ENCODE measurements at regions not wholly inside any gene's neighbourhood (a gene's known extent, or its start where the extent isn't known, plus 50 kb on each side); places are given as distances from the start of the nearest gene placed in this dataset.

DNA sequence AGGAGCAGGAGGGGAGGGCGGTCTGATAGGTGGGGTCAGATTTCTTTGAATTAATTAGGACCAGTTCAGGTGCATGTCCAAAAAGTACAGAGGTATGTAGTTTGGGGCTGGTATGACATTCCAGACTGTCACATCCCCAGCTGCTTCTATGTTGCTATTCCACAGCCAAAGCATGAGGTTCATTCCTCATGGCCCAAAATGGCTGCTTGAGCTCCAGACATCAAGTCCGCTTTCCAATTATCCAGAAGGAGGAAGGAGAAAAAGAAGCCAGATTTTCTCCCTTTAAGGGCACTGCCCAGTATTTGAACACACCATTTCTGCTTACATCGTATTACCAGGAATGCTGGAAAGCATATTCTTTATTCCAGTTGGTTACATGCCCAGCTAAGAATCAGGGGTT, 58.0 kb upstream of the CD82 start:
- CTCF ChIA-PET = no interaction called here
- H3K27ac ChIP-seq = no peak overlapping the region
- H3K4me1 ChIP-seq (replicated peaks; ENCODE audit: insufficient read depth) = no peaks in the 10 kb centered on the region
- H4K20me1 ChIP-seq (ENCODE audit: insufficient read depth) = no peaks in the 10 kb centered on the region
- H3K9me3 ChIP-seq (ENCODE audit: insufficient read depth, low read depth) = no peaks in the 10 kb centered on the region
- intact Hi-C loops (cut with micrococcal nuclease; ENCODE audit: unreplicated experiment) = no loop called here
- H3K79me2 ChIP-seq (ENCODE audit: low read depth) = no peaks in the 10 kb centered on the region
- no TSS peak for BruUV-seq (replicated peaks)
- H3F3A ChIP-seq (ENCODE audit: insufficient read depth, low read depth) = no peaks in the 10 kb centered on the region
- no peak overlapping the region for H3K4me2 ChIP-seq
- H2AFZ ChIP-seq = no peak overlapping the region
- TF ChIP-seq CTCF (conservative IDR thresholded peaks at IDR 0.05) = no peak
- no peak for TF ChIP-seq EZH2 (IDR thresholded peaks at IDR 0.05; ENCODE audit: low read depth)
- POLR2A ChIA-PET (ENCODE audit: unreplicated experiment) = no interaction called here
- no peaks in the 10 kb centered on the region for H3K9me2 ChIP-seq (ENCODE audit: insufficient read depth)
- no peak overlapping the region for H3K4me3 ChIP-seq
- H3K36me3 ChIP-seq (ENCODE audit: low read depth) = no peaks in the 10 kb centered on the region
- peaks cover 64% of the 10 kb centered on the region for H3K27me3 ChIP-seq (ENCODE audit: insufficient read depth, low read depth)
- no peak for DNase-seq

DNA sequence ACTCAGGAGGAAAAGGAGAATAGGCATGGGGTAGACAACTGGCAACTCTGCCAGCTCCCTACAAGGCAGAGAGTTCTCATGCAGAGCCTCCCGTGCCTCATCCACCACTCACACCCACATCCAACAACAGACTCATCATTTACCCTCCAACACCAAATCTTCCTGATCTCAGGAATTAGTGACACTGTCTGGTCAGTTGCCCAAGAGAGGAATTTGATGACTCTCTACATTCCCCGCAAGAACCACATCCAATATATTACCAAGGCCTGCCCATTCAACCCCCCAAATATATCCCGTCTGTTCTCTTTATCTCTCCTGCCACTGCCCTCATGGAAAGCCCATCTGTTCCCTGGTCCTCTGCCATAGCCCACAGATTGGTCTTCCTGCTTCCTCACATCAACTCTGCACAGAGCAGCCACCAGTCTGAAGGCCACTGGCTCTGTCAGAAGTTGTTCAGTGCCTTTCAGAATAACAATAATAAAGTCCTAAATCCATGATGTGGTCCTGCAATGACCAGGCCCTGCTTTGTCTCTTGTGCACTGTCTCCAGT, 57.5 kb upstream of the CD82 start:
- Histone ChIP-seq H3K79me2 (ENCODE audit: low read depth) (no peaks in the 10 kb centered on the region), H3K27ac (no peak overlapping the region), H3K9me2 (ENCODE audit: insufficient read depth) (no peaks in the 10 kb centered on the region), H3K36me3 (ENCODE audit: low read depth) (no peaks in the 10 kb centered on the region), H2AFZ (no peak overlapping the region), H3K4me3 (no peak overlapping the region), H3K27me3 (ENCODE audit: insufficient read depth, low read depth) (peaks cover 62% of the 10 kb centered on the region), H3K9me3 (ENCODE audit: insufficient read depth, low read depth) (no peaks in the 10 kb centered on the region), H3K4me2 (no peak overlapping the region), H3F3A (ENCODE audit: insufficient read depth, low read depth) (no peaks in the 10 kb centered on the region), H3K4me1 (replicated peaks; ENCODE audit: insufficient read depth) (no peaks in the 10 kb centered on the region), H4K20me1 (ENCODE audit: insufficient read depth) (no peaks in the 10 kb centered on the region)
- CTCF ChIA-PET = no interaction called here
- BruUV-seq (replicated peaks) = no TSS peak
- POLR2A ChIA-PET (ENCODE audit: unreplicated experiment) = no interaction called here
- no peak for TF ChIP-seq EZH2 (IDR thresholded peaks at IDR 0.05; ENCODE audit: low read depth)
- no peak for TF ChIP-seq CTCF (conservative IDR thresholded peaks at IDR 0.05)
- intact Hi-C loops (cut with micrococcal nuclease; ENCODE audit: unreplicated experiment) = no loop called here
- no peak for DNase-seq

GRCh38 chr11:44509296-44509695, 56.2 kb upstream of the CD82 start:
- Histone ChIP-seq H4K20me1 (ENCODE audit: insufficient read depth) (no peaks in the 10 kb centered on the region), H3K36me3 (ENCODE audit: low read depth) (no peaks in the 10 kb centered on the region), H3K9me3 (ENCODE audit: insufficient read depth, low read depth) (no peaks in the 10 kb centered on the region), H3K79me2 (ENCODE audit: low read depth) (no peaks in the 10 kb centered on the region), H2AFZ (no peak overlapping the region), H3K4me3 (no peak overlapping the region), H3K4me2 (no peak overlapping the region), H3F3A (ENCODE audit: insufficient read depth, low read depth) (no peaks in the 10 kb centered on the region), H3K27ac (no peak overlapping the region), H3K27me3 (ENCODE audit: insufficient read depth, low read depth) (peaks cover 52% of the 10 kb centered on the region), H3K4me1 (replicated peaks; ENCODE audit: insufficient read depth) (no peaks in the 10 kb centered on the region), H3K9me2 (ENCODE audit: insufficient read depth) (no peaks in the 10 kb centered on the region)
- ChIA-PET POLR2A (ENCODE audit: unreplicated experiment) (interaction anchor here (0.6 kb wide), 1 partner anchor 114 kb away, joined by 11 read pairs; no protein-coding TSS in a partner anchor), CTCF (no interaction called here)
- no TSS peak for BruUV-seq (replicated peaks)
- intact Hi-C loops (cut with micrococcal nuclease; ENCODE audit: unreplicated experiment) = no loop called here
- TF ChIP-seq CTCF (conservative IDR thresholded peaks at IDR 0.05) (no peak), EZH2 (IDR thresholded peaks at IDR 0.05; ENCODE audit: low read depth) (no peak)
- DNase-seq = no peak
